HepG2 (cell line): ENCODE measurements at regions not wholly inside any gene's neighbourhood (a gene's known extent, or its start where the extent isn't known, plus 50 kb on each side); places are given as distances from the start of the nearest gene placed in this dataset.

Experiments
- CEBPB ChIP-seq: IDR thresholded peaks from 2 replicates; pipeline ENCODE4 v1.6.1; 2011; ENCODE audit warnings: low read depth, low read length, improper control_type of control experiment, borderline replicate concordance
- ELF3 ChIP-seq: IDR thresholded peaks from 2 replicates; pipeline ENCODE4 v1.6.1; 2016; ENCODE audit warnings: missing genetic modification reagents, missing compliant biosample characterization
- ESRRA ChIP-seq: sonication (generic); formaldehyde crosslinking; IDR thresholded peaks from 2 replicates; pipeline ENCODE4 v1.5.1; 2020; ENCODE audit warnings: mild to moderate bottlenecking, low read depth, missing genetic modification reagents
- FOXM1 ChIP-seq: sonication (generic); formaldehyde crosslinking; IDR thresholded peaks from 2 replicates; pipeline ENCODE4 v1.5.0; 2020; ENCODE audit warnings: missing genetic modification reagents
- POLR2AphosphoS5 ChIP-seq: IDR thresholded peaks from 2 replicates; pipeline ENCODE4 v1.6.1; 2012; ENCODE audit warnings: low read depth, low read length
- RNF2 ChIP-seq: fragments of 450-650 bp; conservative IDR thresholded peaks from 2 replicates; pipeline ENCODE4 v1.6.1; 2016; ENCODE audit warnings: low read depth
- TP53 ChIP-seq: sonication (generic); formaldehyde crosslinking; conservative IDR thresholded peaks from 2 replicates; pipeline ENCODE4 v1.4.0; 2020; ENCODE audit warnings: missing genetic modification reagents
- ZNF224 ChIP-seq: sonication (generic); formaldehyde crosslinking; IDR thresholded peaks from 2 replicates; pipeline ENCODE4 v1.5.0; 2020; ENCODE audit warnings: mild to moderate bottlenecking, missing genetic modification reagents
- ZNF367 ChIP-seq: sonication (generic); formaldehyde crosslinking; IDR thresholded peaks from 2 replicates; pipeline ENCODE4 v1.4.0; 2020; ENCODE audit warnings: missing genetic modification reagents, borderline replicate concordance
- TF ChIP-seq, protein P1 (sequence below): IDR thresholded peaks from 2 replicates; pipeline ENCODE4 v1.6.1; 2016; ENCODE audit warnings: mild to moderate bottlenecking, missing biosample characterization, missing genetic modification reagents
- TF ChIP-seq, protein P2 (sequence below): conservative IDR thresholded peaks from 2 replicates; pipeline ENCODE4 v1.6.1; 2018; ENCODE audit warnings: missing genetic modification reagents
- TF ChIP-seq, protein P3 (sequence below): sonication (generic); formaldehyde crosslinking; IDR thresholded peaks from 2 replicates; pipeline ENCODE4 v1.4.0; 2020; ENCODE audit warnings: missing genetic modification reagents, mild to moderate bottlenecking, borderline replicate concordance

DNA sequence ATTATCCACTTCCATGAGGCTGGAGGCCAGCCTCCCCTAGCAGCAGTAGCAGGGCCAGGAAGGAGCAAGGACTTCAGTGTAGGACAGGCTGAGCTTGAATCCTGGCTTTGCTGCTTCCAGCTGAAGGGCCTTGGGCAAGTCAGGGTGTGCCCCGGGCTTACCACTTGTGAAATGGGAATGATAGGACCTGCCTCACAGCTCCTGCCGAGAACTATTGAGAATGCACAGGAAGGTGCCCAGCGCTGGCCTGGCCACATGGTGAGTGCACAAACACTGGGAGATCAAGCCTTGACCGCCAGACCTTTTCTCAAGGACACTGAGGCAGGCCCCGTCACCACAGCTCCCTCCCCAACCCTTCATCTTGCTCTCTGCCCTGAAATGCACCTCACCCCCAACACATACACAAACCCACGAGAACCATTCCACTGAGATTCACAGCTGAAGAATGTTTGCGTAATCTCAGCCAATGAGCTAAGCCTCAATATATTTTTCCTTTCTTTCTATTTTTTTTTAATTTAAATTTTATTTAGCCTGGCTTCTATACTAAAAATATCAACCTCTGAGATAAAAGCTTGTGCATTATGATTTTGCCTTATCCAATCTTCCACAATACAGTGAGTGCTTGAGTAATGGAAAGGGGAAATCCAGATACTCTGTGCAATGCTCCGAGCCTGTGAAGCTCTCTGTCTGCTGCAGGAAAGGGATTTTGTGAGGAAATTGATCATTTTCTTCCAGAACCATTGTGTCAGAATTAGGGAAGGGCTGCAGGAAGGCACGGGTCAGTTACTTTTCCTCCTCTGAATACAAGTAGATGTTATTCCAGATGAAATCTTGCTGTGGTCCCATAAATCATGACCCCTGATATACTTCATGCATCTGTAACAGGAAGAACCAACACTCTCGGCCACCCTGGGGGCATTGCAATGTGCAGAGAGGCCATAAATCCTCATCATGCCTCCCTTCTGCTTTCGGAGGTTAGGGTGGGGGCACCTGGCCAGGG lies 193.9 kb downstream of the TLE3 start:
- TF ChIP-seq POLR2AphosphoS5: no peak
- no peak for TF ChIP-seq ZNF367 (CRISPR knock-in tag)
- TF ChIP-seq CEBPB: no peak
- no peak for TF ChIP-seq ESRRA
- no peak for TF ChIP-seq ZNF224 (CRISPR knock-in tag)
- no peak for TF ChIP-seq RNF2
- TF ChIP-seq TP53 (CRISPR knock-in tag): no peak
- TF ChIP-seq FOXM1 (CRISPR knock-in tag): no peak
- TF ChIP-seq, protein P1, sequence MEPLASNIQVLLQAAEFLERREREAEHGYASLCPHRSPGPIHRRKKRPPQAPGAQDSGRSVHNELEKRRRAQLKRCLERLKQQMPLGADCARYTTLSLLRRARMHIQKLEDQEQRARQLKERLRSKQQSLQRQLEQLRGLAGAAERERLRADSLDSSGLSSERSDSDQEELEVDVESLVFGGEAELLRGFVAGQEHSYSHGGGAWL (CRISPR knock-in tag): no peak
- TF ChIP-seq, protein P2, sequence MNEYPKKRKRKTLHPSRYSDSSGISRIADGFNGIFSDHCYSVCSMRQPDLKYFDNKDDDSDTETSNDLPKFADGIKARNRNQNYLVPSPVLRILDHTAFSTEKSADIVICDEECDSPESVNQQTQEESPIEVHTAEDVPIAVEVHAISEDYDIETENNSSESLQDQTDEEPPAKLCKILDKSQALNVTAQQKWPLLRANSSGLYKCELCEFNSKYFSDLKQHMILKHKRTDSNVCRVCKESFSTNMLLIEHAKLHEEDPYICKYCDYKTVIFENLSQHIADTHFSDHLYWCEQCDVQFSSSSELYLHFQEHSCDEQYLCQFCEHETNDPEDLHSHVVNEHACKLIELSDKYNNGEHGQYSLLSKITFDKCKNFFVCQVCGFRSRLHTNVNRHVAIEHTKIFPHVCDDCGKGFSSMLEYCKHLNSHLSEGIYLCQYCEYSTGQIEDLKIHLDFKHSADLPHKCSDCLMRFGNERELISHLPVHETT (CRISPR knock-in tag): no peak
- no peak for TF ChIP-seq ELF3 (CRISPR knock-in tag)
- TF ChIP-seq, protein P3, sequence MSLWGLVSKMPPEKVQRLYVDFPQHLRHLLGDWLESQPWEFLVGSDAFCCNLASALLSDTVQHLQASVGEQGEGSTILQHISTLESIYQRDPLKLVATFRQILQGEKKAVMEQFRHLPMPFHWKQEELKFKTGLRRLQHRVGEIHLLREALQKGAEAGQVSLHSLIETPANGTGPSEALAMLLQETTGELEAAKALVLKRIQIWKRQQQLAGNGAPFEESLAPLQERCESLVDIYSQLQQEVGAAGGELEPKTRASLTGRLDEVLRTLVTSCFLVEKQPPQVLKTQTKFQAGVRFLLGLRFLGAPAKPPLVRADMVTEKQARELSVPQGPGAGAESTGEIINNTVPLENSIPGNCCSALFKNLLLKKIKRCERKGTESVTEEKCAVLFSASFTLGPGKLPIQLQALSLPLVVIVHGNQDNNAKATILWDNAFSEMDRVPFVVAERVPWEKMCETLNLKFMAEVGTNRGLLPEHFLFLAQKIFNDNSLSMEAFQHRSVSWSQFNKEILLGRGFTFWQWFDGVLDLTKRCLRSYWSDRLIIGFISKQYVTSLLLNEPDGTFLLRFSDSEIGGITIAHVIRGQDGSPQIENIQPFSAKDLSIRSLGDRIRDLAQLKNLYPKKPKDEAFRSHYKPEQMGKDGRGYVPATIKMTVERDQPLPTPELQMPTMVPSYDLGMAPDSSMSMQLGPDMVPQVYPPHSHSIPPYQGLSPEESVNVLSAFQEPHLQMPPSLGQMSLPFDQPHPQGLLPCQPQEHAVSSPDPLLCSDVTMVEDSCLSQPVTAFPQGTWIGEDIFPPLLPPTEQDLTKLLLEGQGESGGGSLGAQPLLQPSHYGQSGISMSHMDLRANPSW: no peak
